ENCODE measurements at regions not wholly inside any gene's neighbourhood (a gene's known extent, or its start where the extent isn't known, plus 50 kb on each side); places are given as distances from the start of the nearest gene placed in this dataset.

GRCh38 chr16:56140645-56141044 lies 50.6 kb upstream of the GNAO1 start:
- no peak for TF ChIP-seq JUND (IDR thresholded peaks at IDR 0.05; ENCODE audit: low read depth)
- in situ Hi-C loops (cut with HindIII; ENCODE audit: low pct_unique_long_range_greater_than_20kb, low sequenced_read_pairs), result no loop called here
- DNase-seq (ENCODE audit: low read depth in 1 of 2, low spot score in 1 of 2), result no peak

- in situ Hi-C loops (cut with HindIII; ENCODE audit: low pct_unique_long_range_greater_than_20kb, low sequenced_read_pairs), result no loop called here
- TF ChIP-seq JUND (IDR thresholded peaks at IDR 0.05; ENCODE audit: low read depth), result no peak
- no peak for DNase-seq (ENCODE audit: low read depth in 1 of 2, low spot score in 1 of 2)
Measured at GRCh38 chr16:56137269-56137668, 54.0 kb upstream of the GNAO1 start.

GRCh38 chr16:56136256-56136655 lies 55.0 kb upstream of the GNAO1 start:
- DNase-seq (ENCODE audit: low read depth in 1 of 2, low spot score in 1 of 2), result no peak
- in situ Hi-C loops (cut with HindIII; ENCODE audit: low pct_unique_long_range_greater_than_20kb, low sequenced_read_pairs), result no loop called here
- no peak for TF ChIP-seq JUND (IDR thresholded peaks at IDR 0.05; ENCODE audit: low read depth)

- TF ChIP-seq JUND (IDR thresholded peaks at IDR 0.05; ENCODE audit: low read depth), result no peak
- no peak for DNase-seq (ENCODE audit: low read depth in 1 of 2, low spot score in 1 of 2)
- in situ Hi-C loops (cut with HindIII; ENCODE audit: low pct_unique_long_range_greater_than_20kb, low sequenced_read_pairs), result no loop called here
Measured at GRCh38 chr16:56134790-56135189, 56.5 kb upstream of the GNAO1 start.

- DNase-seq (ENCODE audit: low read depth in 1 of 2, low spot score in 1 of 2), result no peak
- in situ Hi-C loops (cut with HindIII; ENCODE audit: low pct_unique_long_range_greater_than_20kb, low sequenced_read_pairs), result no loop called here
- TF ChIP-seq JUND (IDR thresholded peaks at IDR 0.05; ENCODE audit: low read depth), result no peak
Measured at GRCh38 chr16:56125922-56126321, 65.4 kb upstream of the GNAO1 start.

- in situ Hi-C loops (cut with HindIII; ENCODE audit: low pct_unique_long_range_greater_than_20kb, low sequenced_read_pairs), result no loop called here
- no peak for TF ChIP-seq JUND (IDR thresholded peaks at IDR 0.05; ENCODE audit: low read depth)
- no peak for DNase-seq (ENCODE audit: low read depth in 1 of 2, low spot score in 1 of 2)
Measured at GRCh38 chr16:56122251-56122650, 69.0 kb upstream of the GNAO1 start.

GRCh38 chr16:56121156-56121500 lies 70.2 kb upstream of the GNAO1 start:
- TF ChIP-seq JUND (IDR thresholded peaks at IDR 0.05; ENCODE audit: low read depth), result no peak
- in situ Hi-C loops (cut with HindIII; ENCODE audit: low pct_unique_long_range_greater_than_20kb, low sequenced_read_pairs), result no loop called here
- no peak for DNase-seq (ENCODE audit: low read depth in 1 of 2, low spot score in 1 of 2)

- no peak for TF ChIP-seq JUND (IDR thresholded peaks at IDR 0.05; ENCODE audit: low read depth)
- no peak for DNase-seq (ENCODE audit: low read depth in 1 of 2, low spot score in 1 of 2)
- in situ Hi-C loops (cut with HindIII; ENCODE audit: low pct_unique_long_range_greater_than_20kb, low sequenced_read_pairs), result no loop called here
Measured at GRCh38 chr16:56120447-56121155, 70.7 kb upstream of the GNAO1 start.

GRCh38 chr16:56119133-56119532 lies 72.2 kb upstream of the GNAO1 start:
- in situ Hi-C loops (cut with HindIII; ENCODE audit: low pct_unique_long_range_greater_than_20kb, low sequenced_read_pairs), result no loop called here
- TF ChIP-seq JUND (IDR thresholded peaks at IDR 0.05; ENCODE audit: low read depth), result no peak
- no peak for DNase-seq (ENCODE audit: low read depth in 1 of 2, low spot score in 1 of 2)

GRCh38 chr16:56116577-56116964 lies 74.7 kb upstream of the GNAO1 start:
- no peak for DNase-seq (ENCODE audit: low read depth in 1 of 2, low spot score in 1 of 2)
- no peak for TF ChIP-seq JUND (IDR thresholded peaks at IDR 0.05; ENCODE audit: low read depth)
- in situ Hi-C loops (cut with HindIII; ENCODE audit: low pct_unique_long_range_greater_than_20kb, low sequenced_read_pairs), result no loop called here

GRCh38 chr16:56115817-56116576 lies 75.3 kb upstream of the GNAO1 start:
- no peak for TF ChIP-seq JUND (IDR thresholded peaks at IDR 0.05; ENCODE audit: low read depth)
- in situ Hi-C loops (cut with HindIII; ENCODE audit: low pct_unique_long_range_greater_than_20kb, low sequenced_read_pairs), result no loop called here
- DNase-seq (ENCODE audit: low read depth in 1 of 2, low spot score in 1 of 2), result no peak

GRCh38 chr16:56113223-56113622 lies 78.1 kb upstream of the GNAO1 start:
- DNase-seq (ENCODE audit: low read depth in 1 of 2, low spot score in 1 of 2), result no peak
- in situ Hi-C loops (cut with HindIII; ENCODE audit: low pct_unique_long_range_greater_than_20kb, low sequenced_read_pairs), result no loop called here
- TF ChIP-seq JUND (IDR thresholded peaks at IDR 0.05; ENCODE audit: low read depth), result no peak

- in situ Hi-C loops (cut with HindIII; ENCODE audit: low pct_unique_long_range_greater_than_20kb, low sequenced_read_pairs), result no loop called here
- no peak for DNase-seq (ENCODE audit: low read depth in 1 of 2, low spot score in 1 of 2)
- no peak for TF ChIP-seq JUND (IDR thresholded peaks at IDR 0.05; ENCODE audit: low read depth)
Measured at GRCh38 chr16:56111100-56111499, 80.2 kb upstream of the GNAO1 start.
